ENCODE measurements at regions not wholly inside any gene's neighbourhood (a gene's known extent, or its start where the extent isn't known, plus 50 kb on each side); places are given as distances from the start of the nearest gene placed in this dataset.

DNA sequence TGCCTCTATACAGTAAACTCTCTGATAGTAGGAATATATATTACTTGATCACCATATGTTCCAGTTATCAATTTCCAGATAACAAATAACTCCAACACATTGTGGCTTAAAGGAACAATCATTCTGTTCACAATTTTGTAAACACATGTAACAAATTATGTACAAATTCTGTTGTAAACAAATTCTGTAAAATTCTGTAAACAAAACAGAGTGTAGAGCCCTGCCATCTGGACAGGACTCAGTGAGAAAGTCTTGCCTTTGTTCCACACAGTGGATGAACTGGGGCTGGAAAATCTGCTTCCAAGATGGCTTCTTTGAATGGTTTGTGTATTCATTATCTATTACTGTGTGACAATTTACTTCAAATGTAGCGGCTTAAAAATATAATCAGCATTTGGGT lies 69.0 kb upstream of the LRRC7 start:
- H3K4me3 ChIP-seq (ENCODE audit: low read depth, low read length): no peak overlapping the region
- no peak for DNase-seq (ENCODE audit: low read depth)
- TF ChIP-seq, protein P1, sequence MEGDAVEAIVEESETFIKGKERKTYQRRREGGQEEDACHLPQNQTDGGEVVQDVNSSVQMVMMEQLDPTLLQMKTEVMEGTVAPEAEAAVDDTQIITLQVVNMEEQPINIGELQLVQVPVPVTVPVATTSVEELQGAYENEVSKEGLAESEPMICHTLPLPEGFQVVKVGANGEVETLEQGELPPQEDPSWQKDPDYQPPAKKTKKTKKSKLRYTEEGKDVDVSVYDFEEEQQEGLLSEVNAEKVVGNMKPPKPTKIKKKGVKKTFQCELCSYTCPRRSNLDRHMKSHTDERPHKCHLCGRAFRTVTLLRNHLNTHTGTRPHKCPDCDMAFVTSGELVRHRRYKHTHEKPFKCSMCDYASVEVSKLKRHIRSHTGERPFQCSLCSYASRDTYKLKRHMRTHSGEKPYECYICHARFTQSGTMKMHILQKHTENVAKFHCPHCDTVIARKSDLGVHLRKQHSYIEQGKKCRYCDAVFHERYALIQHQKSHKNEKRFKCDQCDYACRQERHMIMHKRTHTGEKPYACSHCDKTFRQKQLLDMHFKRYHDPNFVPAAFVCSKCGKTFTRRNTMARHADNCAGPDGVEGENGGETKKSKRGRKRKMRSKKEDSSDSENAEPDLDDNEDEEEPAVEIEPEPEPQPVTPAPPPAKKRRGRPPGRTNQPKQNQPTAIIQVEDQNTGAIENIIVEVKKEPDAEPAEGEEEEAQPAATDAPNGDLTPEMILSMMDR (conservative IDR thresholded peaks at IDR 0.05; ENCODE audit: low read depth, low read length): no peak

DNA sequence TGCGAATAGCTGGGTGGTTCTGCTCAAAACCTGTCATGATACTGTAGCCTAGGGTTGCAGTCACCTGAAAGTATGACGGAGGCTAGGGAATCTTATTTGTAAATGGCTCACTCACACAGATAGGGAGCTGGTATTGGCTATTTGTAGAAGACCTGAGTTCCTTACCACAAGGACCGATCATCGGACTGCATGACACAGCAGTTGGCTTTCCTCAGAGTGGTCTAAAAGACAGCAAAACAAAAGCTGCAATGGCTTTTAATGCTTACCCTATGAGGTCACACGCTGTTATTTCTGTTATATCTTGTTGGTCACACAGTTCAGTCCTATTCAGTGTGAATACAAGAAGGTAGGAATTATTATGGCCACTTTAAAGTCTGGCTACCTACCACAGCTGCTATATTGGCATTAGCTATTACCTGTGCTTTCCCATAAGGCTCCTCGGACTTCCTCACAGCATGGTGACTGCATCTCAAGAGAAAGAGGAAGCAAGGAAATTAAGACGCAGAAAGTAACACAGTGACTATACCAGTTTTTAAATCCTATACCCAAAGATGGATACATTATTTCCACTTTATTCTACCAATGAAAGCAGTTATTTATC lies 68.4 kb upstream of the LRRC7 start:
- TF ChIP-seq, protein P1 (conservative IDR thresholded peaks at IDR 0.05; ENCODE audit: low read depth, low read length): no peak
- H3K4me3 ChIP-seq (ENCODE audit: low read depth, low read length): no peak overlapping the region
- no peak for DNase-seq (ENCODE audit: low read depth)

DNA sequence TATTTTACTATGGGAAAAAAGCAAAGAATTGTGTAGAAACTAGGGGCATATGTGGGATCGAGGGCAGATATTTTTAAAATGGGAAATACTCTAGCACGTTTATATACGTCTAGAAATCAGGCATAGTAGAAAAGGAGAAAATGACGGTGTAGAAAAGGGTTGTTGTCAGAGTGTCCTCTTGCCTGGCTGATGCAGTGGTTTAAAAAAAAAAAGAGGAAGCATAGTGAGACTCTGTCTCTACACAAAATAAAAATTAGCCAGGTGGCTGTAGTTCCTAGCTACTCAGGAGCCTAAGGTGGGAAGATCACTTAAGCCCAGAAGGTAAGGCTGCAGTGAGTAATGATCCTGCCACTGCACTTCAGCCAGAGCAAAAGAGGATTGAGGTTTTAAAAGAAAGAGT lies 64.7 kb upstream of the LRRC7 start:
- H3K4me3 ChIP-seq (ENCODE audit: low read depth, low read length): no peak overlapping the region
- TF ChIP-seq, protein P1 (conservative IDR thresholded peaks at IDR 0.05; ENCODE audit: low read depth, low read length): no peak
- no peak for DNase-seq (ENCODE audit: low read depth)

DNA sequence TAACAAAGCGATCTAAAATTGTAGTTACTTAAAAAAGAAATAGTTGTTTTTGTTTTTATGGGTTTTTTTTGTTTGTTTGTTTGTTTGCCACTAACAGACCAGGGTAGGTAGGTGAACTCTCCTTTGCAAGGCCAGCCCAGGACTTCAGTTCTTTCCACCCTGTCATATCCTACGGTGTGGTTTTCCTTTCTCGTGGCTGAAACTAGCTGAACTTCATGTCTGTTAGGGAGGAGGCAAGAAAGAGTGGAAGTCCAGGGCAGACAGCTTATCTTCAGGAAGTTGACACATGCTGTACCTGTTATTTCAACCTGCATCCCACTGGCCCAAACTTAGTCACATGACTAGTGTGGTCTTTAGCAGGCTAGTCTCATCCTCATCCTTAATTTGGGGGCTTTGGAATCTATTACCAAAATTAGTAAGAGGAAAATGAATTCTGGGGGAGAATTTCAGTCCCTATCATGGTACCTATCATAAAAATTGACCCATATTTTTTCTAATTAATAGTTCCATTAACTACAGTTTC lies 62.9 kb upstream of the LRRC7 start:
- no peak overlapping the region for H3K4me3 ChIP-seq (ENCODE audit: low read depth, low read length)
- DNase-seq (ENCODE audit: low read depth): no peak
- TF ChIP-seq, protein P1 (conservative IDR thresholded peaks at IDR 0.05; ENCODE audit: low read depth, low read length): no peak

DNA sequence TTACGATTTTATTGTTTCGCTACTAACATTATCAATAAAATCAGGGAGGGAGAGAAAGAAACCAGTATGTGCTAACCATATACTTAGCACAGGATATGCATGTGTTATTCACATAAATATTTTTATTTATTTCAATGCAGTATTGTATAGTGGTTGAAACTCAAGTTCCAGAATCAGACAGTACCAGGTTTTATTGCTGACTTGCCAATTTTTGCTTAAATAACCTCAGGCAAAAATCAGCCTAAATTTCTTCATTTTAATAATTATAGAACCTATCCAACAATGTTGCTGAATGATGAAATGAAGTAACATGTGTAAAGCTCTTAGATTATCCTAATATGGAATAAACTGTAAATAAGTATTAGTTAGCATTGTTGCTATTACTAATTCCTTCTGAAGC lies 61.4 kb upstream of the LRRC7 start:
- no peak for DNase-seq (ENCODE audit: low read depth)
- H3K4me3 ChIP-seq (ENCODE audit: low read depth, low read length): no peak overlapping the region
- TF ChIP-seq, protein P1 (conservative IDR thresholded peaks at IDR 0.05; ENCODE audit: low read depth, low read length): no peak

DNA sequence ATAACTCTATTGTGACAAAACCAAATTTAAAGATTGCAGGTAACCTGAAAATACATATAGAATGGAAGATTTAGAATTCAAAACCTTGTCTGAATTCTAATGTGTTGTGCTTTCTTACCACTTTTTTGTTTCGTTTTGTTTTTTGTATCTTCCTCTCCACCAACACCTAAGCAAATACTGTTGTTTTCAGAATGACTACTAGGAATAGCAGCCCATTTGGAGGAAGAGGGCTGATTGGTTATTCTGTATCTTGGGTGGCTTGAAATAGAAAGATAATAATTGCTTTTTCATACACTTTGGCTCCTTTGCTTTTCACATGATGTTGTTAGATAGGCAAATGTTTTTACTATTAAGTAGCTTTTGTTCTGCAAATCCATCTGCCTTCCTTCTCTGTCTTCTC lies 61.0 kb upstream of the LRRC7 start:
- TF ChIP-seq, protein P1 (conservative IDR thresholded peaks at IDR 0.05; ENCODE audit: low read depth, low read length): no peak
- no peak for DNase-seq (ENCODE audit: low read depth)
- no peak overlapping the region for H3K4me3 ChIP-seq (ENCODE audit: low read depth, low read length)

DNA sequence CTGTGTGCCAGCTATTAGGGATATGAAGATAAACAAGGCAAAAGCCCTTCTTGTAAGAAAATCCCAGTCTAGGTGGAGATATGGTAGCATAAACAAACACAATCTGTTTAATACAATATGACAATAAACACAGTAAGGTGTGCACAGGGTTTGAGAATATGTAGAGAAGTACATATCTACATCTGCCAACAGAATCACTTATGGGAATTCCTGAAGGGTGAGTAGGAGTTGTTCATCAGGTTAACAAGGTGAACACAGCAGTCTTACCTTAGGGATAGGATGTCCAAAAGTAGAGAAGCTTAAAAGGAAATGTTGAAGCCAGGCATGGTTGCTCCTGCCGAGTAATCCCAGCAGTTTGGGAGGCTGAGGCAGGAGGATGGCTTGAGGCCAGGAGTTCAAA lies 57.7 kb upstream of the LRRC7 start:
- H3K4me3 ChIP-seq (ENCODE audit: low read depth, low read length): no peak overlapping the region
- TF ChIP-seq, protein P1 (conservative IDR thresholded peaks at IDR 0.05; ENCODE audit: low read depth, low read length): no peak
- DNase-seq (ENCODE audit: low read depth): no peak
